PC-9 (cell line): ENCODE measurements at regions not wholly inside any gene's neighbourhood (a gene's known extent, or its start where the extent isn't known, plus 50 kb on each side); places are given as distances from the start of the nearest gene placed in this dataset.

Experiments
- BruUV-seq: library from RNA; stranded (reverse); fragments of 400-500 nt; replicated peaks from 2 replicates; lab custom pipeline; 2021; lab: Mats Ljungman, UMichigan
- CTCF ChIA-PET: fragments of 300-600 bp; sonication (Branson Sonifier 250); formaldehyde crosslinking; loops from one replicate; lab custom pipeline; 2022; ENCODE audit warnings: antibody characterized with exemption; lab: Charles Lee
- POLR2A ChIA-PET: fragments of 300-600 bp; sonication (Branson Sonifier 250); formaldehyde crosslinking; loops from one replicate; lab custom pipeline; 2022; ENCODE audit warnings: antibody characterized with exemption; ENCODE audit not compliant: unreplicated experiment; lab: Charles Lee
- DNase-seq, 2 experiments: peaks; one replicate each; pipeline versions ENCODE4 v3.0.0 to v3.0.0-alpha.2; 2015 to 2022; ENCODE audit warnings: mixed read lengths in 1 of 2
- H2AFZ ChIP-seq: fragments of 200-600 bp; sonication (generic); 2 replicates; pipeline ENCODE4 v1.8.1; 2017; ENCODE audit warnings: antibody characterized with exemption
- H3F3A ChIP-seq: fragments of 200-600 bp; sonication (generic); 2 replicates; pipeline ENCODE4 v1.8.1; 2017; ENCODE audit warnings: antibody characterized with exemption, mild to moderate bottlenecking, low read depth; ENCODE audit not compliant: insufficient read depth
- H3K27ac ChIP-seq: fragments of 200-600 bp; sonication (generic); 2 replicates; pipeline ENCODE4 v1.6.1; 2016; ENCODE audit warnings: mixed run types
- H3K27me3 ChIP-seq: fragments of 200-600 bp; sonication (generic); 2 replicates; pipeline ENCODE4 v1.6.1; 2016; ENCODE audit warnings: low read depth, mixed run types; ENCODE audit not compliant: insufficient read depth
- H3K36me3 ChIP-seq: fragments of 200-600 bp; sonication (generic); 2 replicates; pipeline ENCODE4 v1.6.1; 2016; ENCODE audit warnings: low read depth, mixed run types
- H3K4me1 ChIP-seq: fragments of 200-600 bp; sonication (generic); replicated peaks from 2 replicates; pipeline ENCODE4 v1.6.1; 2016; ENCODE audit warnings: mixed run types; ENCODE audit not compliant: insufficient read depth
- H3K4me2 ChIP-seq: fragments of 200-600 bp; sonication (generic); 2 replicates; pipeline ENCODE4 v1.6.1; 2017; ENCODE audit warnings: mixed run types
- H3K4me3 ChIP-seq: fragments of 200-600 bp; sonication (generic); 2 replicates; pipeline ENCODE4 v1.6.1; 2016; ENCODE audit warnings: mixed run types
- H3K79me2 ChIP-seq: fragments of 200-600 bp; sonication (generic); 2 replicates; pipeline ENCODE4 v1.6.1; 2017; ENCODE audit warnings: low read depth, mixed run types
- H3K9me2 ChIP-seq: fragments of 200-600 bp; sonication (generic); 2 replicates; pipeline ENCODE4 v1.8.1; 2017; ENCODE audit warnings: mild to moderate bottlenecking; ENCODE audit not compliant: insufficient read depth
- H3K9me3 ChIP-seq: fragments of 200-600 bp; sonication (generic); 2 replicates; pipeline ENCODE4 v1.8.1; 2016; ENCODE audit warnings: low read depth; ENCODE audit not compliant: insufficient read depth
- H4K20me1 ChIP-seq: fragments of 200-600 bp; sonication (generic); 2 replicates; pipeline ENCODE4 v1.8.1; 2017; ENCODE audit not compliant: insufficient read depth
- EZH2 ChIP-seq: fragments of 200-600 bp; sonication (generic); IDR thresholded peaks from 2 replicates; pipeline ENCODE4 v1.8.0; 2017; ENCODE audit warnings: antibody characterized with exemption, low read depth
- intact Hi-C: fragments of 100-400 bp; cut with micrococcal nuclease; formaldehyde crosslinking; loops from one replicate; pipeline ENCODE4 v1.10.0; 2022; ENCODE audit not compliant: unreplicated experiment
- TF ChIP-seq, protein P1 (sequence below): fragments of 200-600 bp; sonication (generic); conservative IDR thresholded peaks from 2 replicates; pipeline ENCODE4 v1.6.1; 2017; ENCODE audit warnings: mixed run types, antibody characterized with exemption, mild to moderate bottlenecking, moderate library complexity

DNA sequence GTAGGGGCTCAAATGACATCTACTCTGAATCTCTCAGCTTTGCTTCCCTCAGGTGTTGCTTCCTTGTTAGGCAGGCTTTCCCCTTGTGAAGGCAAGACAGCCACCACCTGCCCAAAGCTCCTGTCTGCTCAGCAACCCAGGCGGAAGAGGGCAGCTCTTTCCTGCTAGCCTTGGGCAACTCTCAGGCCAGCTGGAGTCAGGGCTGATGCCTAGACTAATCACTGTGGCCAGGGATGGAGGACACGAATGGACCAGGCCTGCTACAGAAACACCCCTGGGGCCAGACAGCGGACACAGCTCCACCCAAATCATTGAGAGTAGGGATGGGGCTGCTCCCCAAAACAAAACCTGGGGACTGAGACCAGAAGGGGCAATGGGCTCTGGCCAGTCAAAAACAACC is 138.0 kb downstream of the MTX3 start:
- ChIA-PET POLR2A (no interaction called here), CTCF (no interaction called here)
- Histone ChIP-seq H3K9me2 (no peaks in the 10 kb centered on the region), H3K4me2 (no peak overlapping the region), H4K20me1 (no peaks in the 10 kb centered on the region), H3K27ac (no peak overlapping the region), H3F3A (no peaks in the 10 kb centered on the region), H3K36me3 (no peaks in the 10 kb centered on the region), H2AFZ (no peak overlapping the region), H3K4me1 (no peaks in the 10 kb centered on the region), H3K4me3 (no peak overlapping the region), H3K27me3 (no peaks in the 10 kb centered on the region), H3K79me2 (no peaks in the 10 kb centered on the region), H3K9me3 (no peaks in the 10 kb centered on the region)
- BruUV-seq: no TSS peak
- no peak for DNase-seq
- intact Hi-C loops: no loop called here
- TF ChIP-seq, protein P1, sequence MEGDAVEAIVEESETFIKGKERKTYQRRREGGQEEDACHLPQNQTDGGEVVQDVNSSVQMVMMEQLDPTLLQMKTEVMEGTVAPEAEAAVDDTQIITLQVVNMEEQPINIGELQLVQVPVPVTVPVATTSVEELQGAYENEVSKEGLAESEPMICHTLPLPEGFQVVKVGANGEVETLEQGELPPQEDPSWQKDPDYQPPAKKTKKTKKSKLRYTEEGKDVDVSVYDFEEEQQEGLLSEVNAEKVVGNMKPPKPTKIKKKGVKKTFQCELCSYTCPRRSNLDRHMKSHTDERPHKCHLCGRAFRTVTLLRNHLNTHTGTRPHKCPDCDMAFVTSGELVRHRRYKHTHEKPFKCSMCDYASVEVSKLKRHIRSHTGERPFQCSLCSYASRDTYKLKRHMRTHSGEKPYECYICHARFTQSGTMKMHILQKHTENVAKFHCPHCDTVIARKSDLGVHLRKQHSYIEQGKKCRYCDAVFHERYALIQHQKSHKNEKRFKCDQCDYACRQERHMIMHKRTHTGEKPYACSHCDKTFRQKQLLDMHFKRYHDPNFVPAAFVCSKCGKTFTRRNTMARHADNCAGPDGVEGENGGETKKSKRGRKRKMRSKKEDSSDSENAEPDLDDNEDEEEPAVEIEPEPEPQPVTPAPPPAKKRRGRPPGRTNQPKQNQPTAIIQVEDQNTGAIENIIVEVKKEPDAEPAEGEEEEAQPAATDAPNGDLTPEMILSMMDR: no peak
- TF ChIP-seq EZH2: no peak

DNA sequence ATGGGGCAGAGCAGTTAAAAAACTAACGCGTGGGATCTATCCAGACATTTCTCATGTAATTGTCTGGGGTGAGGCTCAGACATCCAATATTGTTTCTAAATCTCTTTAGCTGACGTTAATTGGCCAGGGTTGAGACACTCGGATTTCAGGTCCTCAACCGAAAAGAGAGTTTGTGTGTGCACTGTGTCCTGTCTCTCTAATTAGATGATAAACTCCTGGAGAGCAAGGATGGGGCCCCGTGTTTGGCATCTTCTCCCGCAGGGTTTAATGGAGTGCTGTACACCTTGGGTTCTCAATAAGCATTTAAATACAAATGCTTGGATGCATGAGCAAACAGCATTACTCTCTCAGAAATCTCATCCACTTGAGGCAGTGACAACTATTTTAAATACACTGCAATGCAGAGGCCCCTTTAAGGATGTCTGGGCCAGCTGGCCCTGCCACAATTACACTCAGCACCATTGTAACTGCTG is 139.6 kb downstream of the MTX3 start:
- H3K9me3 ChIP-seq: no peaks in the 10 kb centered on the region
- no peak overlapping the region for H3K4me2 ChIP-seq
- H3K79me2 ChIP-seq: no peaks in the 10 kb centered on the region
- CTCF ChIA-PET: no interaction called here
- no peaks in the 10 kb centered on the region for H4K20me1 ChIP-seq
- no peaks in the 10 kb centered on the region for H3K36me3 ChIP-seq
- TF ChIP-seq, protein P1: no peak
- no peak for TF ChIP-seq EZH2
- BruUV-seq: no TSS peak
- no peak overlapping the region for H3K4me3 ChIP-seq
- no peak overlapping the region for H2AFZ ChIP-seq
- H3K4me1 ChIP-seq: no peaks in the 10 kb centered on the region
- H3K27ac ChIP-seq: no peak overlapping the region
- DNase-seq: no peak
- intact Hi-C loops: no loop called here
- H3K27me3 ChIP-seq: no peaks in the 10 kb centered on the region
- H3K9me2 ChIP-seq: no peaks in the 10 kb centered on the region
- POLR2A ChIA-PET: no interaction called here
- no peaks in the 10 kb centered on the region for H3F3A ChIP-seq

DNA sequence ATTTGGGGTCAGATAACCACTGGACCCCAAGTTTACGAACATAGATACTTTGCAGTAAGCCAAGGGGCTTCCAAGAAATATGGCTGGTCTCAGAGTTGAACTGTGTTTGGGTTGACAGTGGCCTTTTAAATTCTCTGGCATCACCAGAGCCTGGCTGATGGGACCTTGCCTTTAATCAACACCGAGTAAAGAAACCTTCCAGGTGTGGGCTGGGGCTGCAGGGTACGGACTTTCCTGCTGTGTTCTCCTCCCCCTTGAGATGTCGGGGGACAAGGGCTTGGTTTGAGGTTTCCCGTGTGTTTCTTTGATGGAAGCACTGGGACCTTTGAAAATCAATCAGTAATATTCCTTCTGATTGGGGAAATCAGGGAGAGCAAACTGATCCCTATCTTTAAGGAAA is 140.1 kb downstream of the MTX3 start:
- no peaks in the 10 kb centered on the region for H3F3A ChIP-seq
- H3K4me3 ChIP-seq: no peak overlapping the region
- no peaks in the 10 kb centered on the region for H3K27me3 ChIP-seq
- ChIA-PET CTCF (no interaction called here), POLR2A (no interaction called here)
- no peaks in the 10 kb centered on the region for H3K79me2 ChIP-seq
- H3K4me1 ChIP-seq: no peaks in the 10 kb centered on the region
- no peaks in the 10 kb centered on the region for H3K36me3 ChIP-seq
- no peak overlapping the region for H2AFZ ChIP-seq
- no TSS peak for BruUV-seq
- DNase-seq: no peak
- H3K4me2 ChIP-seq: no peak overlapping the region
- H3K9me3 ChIP-seq: no peaks in the 10 kb centered on the region
- intact Hi-C loops: no loop called here
- no peak overlapping the region for H3K27ac ChIP-seq
- no peaks in the 10 kb centered on the region for H4K20me1 ChIP-seq
- H3K9me2 ChIP-seq: no peaks in the 10 kb centered on the region
- TF ChIP-seq EZH2: no peak
- TF ChIP-seq, protein P1: no peak
